Activated T-cell treated with anti-CD3 and anti-CD28 coated beads, Interleukin-2, amount 50 U/mL, for 4 hours (primary cell): ENCODE measurements at regions not wholly inside any gene's neighbourhood (a gene's known extent, or its start where the extent isn't known, plus 50 kb on each side); places are given as distances from the start of the nearest gene placed in this dataset.

Experiments used
- ATAC-seq, 2 donors: fragments of 200-7000 bp; cut with Tn5 transposase; one replicate each; pipeline ENCODE4 v1.10.0; 2021
- DNase-seq: peaks from one replicate; pipeline ENCODE4 v3.0.0-alpha.2; 2020
- H3K27me3 Mint-ChIP-seq: one replicate; pipeline ENCODE4 v1.8.0; 2021; ENCODE audit warnings: low read depth, mixed read lengths
- H3K36me3 Mint-ChIP-seq: one replicate; pipeline ENCODE4 v1.8.0; 2022; ENCODE audit warnings: mixed read lengths; ENCODE audit not compliant: insufficient read depth
- H3K4me1 Mint-ChIP-seq: one replicate; pipeline ENCODE4 v1.8.0; 2021; ENCODE audit warnings: low read depth, mixed read lengths
- H3K4me3 Mint-ChIP-seq: one replicate; pipeline ENCODE4 v1.8.0; 2021; ENCODE audit warnings: mild to moderate bottlenecking, moderate library complexity, mixed read lengths
- H3K9me3 Mint-ChIP-seq: one replicate; pipeline ENCODE4 v1.8.0; 2021; ENCODE audit warnings: mixed read lengths

GRCh38 chr20:39163993-39164392, 201.8 kb downstream of the DHX35 start:
- no peaks in the 10 kb centered on the region for H3K4me1 Mint-ChIP-seq
- H3K36me3 Mint-ChIP-seq = no peaks in the 10 kb centered on the region

GRCh38 chr20:39161900-39162299, 199.8 kb downstream of the DHX35 start:
- no peaks in the 10 kb centered on the region for H3K9me3 Mint-ChIP-seq
- DNase-seq (no peak), ATAC-seq (no peak)
- H3K4me3 Mint-ChIP-seq = no peak overlapping the region
- H3K27me3 Mint-ChIP-seq = peaks cover 10% of the 10 kb centered on the region
- no peaks in the 10 kb centered on the region for H3K4me1 Mint-ChIP-seq
- H3K36me3 Mint-ChIP-seq = no peaks in the 10 kb centered on the region

More at GRCh38 chr20:39163993-39164392, 201.8 kb downstream of the DHX35 start:
- H3K27me3 Mint-ChIP-seq = peaks cover 10% of the 10 kb centered on the region
- no peaks in the 10 kb centered on the region for H3K9me3 Mint-ChIP-seq
- no peak for DNase-seq
- no peak overlapping the region for H3K4me3 Mint-ChIP-seq
- no peak for ATAC-seq

- H3K4me1 Mint-ChIP-seq = no peaks in the 10 kb centered on the region
- H3K36me3 Mint-ChIP-seq = no peaks in the 10 kb centered on the region
- peaks cover 28% of the 10 kb centered on the region for H3K27me3 Mint-ChIP-seq
- ATAC-seq (no peak), DNase-seq (no peak)
- no peak overlapping the region for H3K4me3 Mint-ChIP-seq
- H3K9me3 Mint-ChIP-seq = no peaks in the 10 kb centered on the region
Measured at GRCh38 chr20:39155971-39156370, 193.8 kb downstream of the DHX35 start.

DNA sequence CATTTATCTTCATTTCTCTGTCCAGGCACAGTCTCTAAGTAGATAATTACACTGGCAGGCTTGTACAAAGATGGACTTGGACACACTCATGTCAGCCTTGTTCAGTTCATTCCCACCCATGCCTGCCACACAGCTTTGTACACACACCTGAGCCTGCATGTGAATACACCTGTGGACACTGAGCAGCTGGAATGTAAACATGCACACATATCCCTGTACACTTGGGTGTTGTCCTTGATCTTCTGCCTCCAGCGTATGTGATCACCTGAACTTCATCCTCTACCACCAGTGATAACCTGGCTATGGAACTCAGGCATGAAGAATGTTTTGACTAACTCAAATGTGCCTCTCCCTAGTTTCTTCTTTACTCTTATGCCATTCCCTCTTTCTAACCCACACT, 190.6 kb downstream of the DHX35 start:
- ATAC-seq = no peak
- H3K4me3 Mint-ChIP-seq = no peak overlapping the region

GRCh38 chr20:39152126-39152525, 190.0 kb downstream of the DHX35 start:
- H3K4me3 Mint-ChIP-seq = no peak overlapping the region
- DNase-seq = no peak
- ATAC-seq = no peak
- peaks cover 21% of the 10 kb centered on the region for H3K27me3 Mint-ChIP-seq
- no peaks in the 10 kb centered on the region for H3K4me1 Mint-ChIP-seq
- no peaks in the 10 kb centered on the region for H3K36me3 Mint-ChIP-seq
- H3K9me3 Mint-ChIP-seq = no peaks in the 10 kb centered on the region

More for the DNA sequence above, 190.6 kb downstream of the DHX35 start:
- Mint-ChIP-seq H3K27me3 (peaks cover 22% of the 10 kb centered on the region), H3K4me1 (no peaks in the 10 kb centered on the region), H3K36me3 (no peaks in the 10 kb centered on the region), H3K9me3 (no peaks in the 10 kb centered on the region)
- no peak for DNase-seq

DNA sequence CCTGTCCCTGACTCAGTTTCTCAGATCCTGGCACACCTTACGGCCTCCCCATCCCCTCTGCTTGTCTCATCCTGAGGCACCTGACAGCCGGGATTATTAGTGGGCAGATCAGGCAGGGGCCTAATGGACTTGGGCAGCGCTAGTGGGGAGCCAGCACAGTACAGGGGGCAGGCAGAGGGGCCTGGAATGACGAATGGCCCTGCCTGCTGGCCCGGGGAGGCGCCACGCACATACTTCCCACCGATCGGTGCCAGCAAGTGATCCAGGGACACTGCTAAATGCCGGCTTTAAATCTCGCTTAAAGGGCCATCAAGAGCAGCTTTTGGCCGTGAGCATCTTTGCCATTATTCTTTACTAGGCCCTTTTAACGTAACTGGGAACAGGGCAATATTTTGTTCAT, 188.4 kb downstream of the DHX35 start:
- Mint-ChIP-seq H3K4me3 (no peak overlapping the region), H3K36me3 (no peaks in the 10 kb centered on the region), H3K9me3 (no peaks in the 10 kb centered on the region), H3K4me1 (no peaks in the 10 kb centered on the region), H3K27me3 (peaks cover 10% of the 10 kb centered on the region)
- ATAC-seq (no peak), DNase-seq (no peak)

DNA sequence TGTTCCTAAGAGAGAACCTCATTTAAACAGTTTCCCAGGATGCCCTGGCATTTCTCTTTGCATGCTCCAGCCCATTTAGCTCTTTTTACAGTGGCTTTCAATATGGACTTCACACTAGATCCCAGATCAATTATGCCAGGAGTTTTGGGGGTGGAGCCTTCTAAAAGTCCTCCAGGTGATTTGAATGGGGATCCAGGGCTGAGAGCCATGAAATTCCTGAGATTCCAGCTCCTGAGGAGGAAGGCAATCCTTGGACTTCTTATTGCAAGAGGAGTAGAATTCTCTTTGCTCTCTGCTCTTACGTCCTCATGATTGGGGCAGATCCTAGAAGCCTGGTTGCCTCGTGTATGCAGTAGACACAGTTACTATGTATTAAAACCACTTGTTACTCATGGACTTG, 184.2 kb downstream of the DHX35 start:
- H3K4me3 Mint-ChIP-seq = no peak overlapping the region
- H3K4me1 Mint-ChIP-seq = no peaks in the 10 kb centered on the region
- H3K27me3 Mint-ChIP-seq = peaks cover 2% of the 10 kb centered on the region
- H3K36me3 Mint-ChIP-seq = no peaks in the 10 kb centered on the region
- H3K9me3 Mint-ChIP-seq = no peaks in the 10 kb centered on the region
- DNase-seq (no peak), ATAC-seq (no peak)

DNA sequence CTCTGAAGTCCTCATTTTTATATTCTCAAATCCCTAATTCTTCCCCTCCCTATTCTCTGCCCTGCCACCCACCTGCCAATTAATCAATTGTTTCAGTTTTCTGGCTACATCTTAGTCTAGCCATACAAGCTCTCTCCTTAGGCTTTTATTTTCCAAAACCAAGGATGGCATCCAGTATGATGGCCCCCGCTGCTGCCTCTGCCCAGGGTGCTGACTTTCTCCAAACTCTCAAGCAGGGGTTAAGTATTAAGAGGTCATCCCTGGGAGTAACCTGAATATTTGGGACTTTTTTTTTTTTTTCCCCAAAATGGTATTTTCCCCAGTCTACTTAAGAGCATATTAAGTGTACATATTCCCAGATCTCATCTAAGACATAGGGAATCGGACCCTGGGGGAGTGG, 183.8 kb downstream of the DHX35 start:
- ATAC-seq (no peak), DNase-seq (no peak)
- no peaks in the 10 kb centered on the region for H3K27me3 Mint-ChIP-seq
- H3K9me3 Mint-ChIP-seq = no peaks in the 10 kb centered on the region
- no peaks in the 10 kb centered on the region for H3K4me1 Mint-ChIP-seq
- no peaks in the 10 kb centered on the region for H3K36me3 Mint-ChIP-seq
- H3K4me3 Mint-ChIP-seq = no peak overlapping the region

DNA sequence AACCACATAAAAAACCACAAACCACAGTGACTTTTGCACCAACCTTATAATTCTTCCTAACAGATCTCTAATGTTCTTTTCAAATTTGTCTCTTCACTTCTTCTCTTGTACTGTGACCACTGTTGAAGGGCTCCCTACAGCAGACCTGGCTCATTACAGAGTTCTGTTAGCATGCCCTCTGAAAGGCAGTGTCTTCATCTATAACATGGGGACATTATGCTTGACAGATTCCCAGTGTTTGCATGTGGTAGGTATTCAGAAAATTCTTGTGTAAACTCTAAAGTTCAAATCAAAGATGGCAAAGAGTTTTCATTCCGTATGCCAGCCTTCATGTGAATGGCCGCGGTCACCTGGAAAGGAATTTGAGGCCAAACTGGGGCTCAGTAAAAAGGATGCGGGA, 182.6 kb downstream of the DHX35 start:
- Mint-ChIP-seq H3K4me1 (no peaks in the 10 kb centered on the region), H3K4me3 (no peak overlapping the region), H3K27me3 (peaks cover 3% of the 10 kb centered on the region), H3K36me3 (no peaks in the 10 kb centered on the region), H3K9me3 (no peaks in the 10 kb centered on the region)
- no peak for ATAC-seq
- no peak for DNase-seq

GRCh38 chr20:39142407-39143096, 180.4 kb downstream of the DHX35 start:
- Mint-ChIP-seq H3K4me3 (no peak overlapping the region), H3K36me3 (no peaks in the 10 kb centered on the region), H3K27me3 (peaks cover 4% of the 10 kb centered on the region), H3K4me1 (no peaks in the 10 kb centered on the region), H3K9me3 (no peaks in the 10 kb centered on the region)
- no peak for DNase-seq
- no peak for ATAC-seq

GRCh38 chr20:39137299-39137698, 175.2 kb downstream of the DHX35 start:
- H3K36me3 Mint-ChIP-seq = no peaks in the 10 kb centered on the region
- H3K27me3 Mint-ChIP-seq = peaks cover 4% of the 10 kb centered on the region
- H3K9me3 Mint-ChIP-seq = no peaks in the 10 kb centered on the region
- DNase-seq (no peak), ATAC-seq (no peak)
- H3K4me3 Mint-ChIP-seq = no peak overlapping the region
- no peaks in the 10 kb centered on the region for H3K4me1 Mint-ChIP-seq

DNA sequence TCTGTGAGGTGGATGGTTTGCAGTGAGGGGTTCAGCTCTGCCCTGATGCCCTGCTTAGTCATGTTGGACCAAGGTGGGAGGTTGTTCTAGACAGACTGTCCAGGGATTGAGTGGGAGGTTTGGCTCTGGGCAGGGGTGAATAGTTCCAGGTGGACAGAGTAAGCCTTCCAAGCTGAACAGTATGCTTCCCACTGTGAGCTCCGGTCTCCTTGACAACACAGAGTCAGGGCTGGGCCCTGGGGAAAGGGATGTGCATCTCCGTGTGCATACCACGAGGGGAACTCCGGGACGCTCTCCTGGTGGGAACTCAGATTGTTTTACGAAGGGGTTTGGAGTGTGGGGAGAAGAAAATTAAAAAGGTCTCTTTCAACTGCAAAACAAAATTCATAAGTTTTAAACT, 174.7 kb downstream of the DHX35 start:
- Mint-ChIP-seq H3K4me3 (no peak overlapping the region), H3K36me3 (no peaks in the 10 kb centered on the region), H3K9me3 (no peaks in the 10 kb centered on the region), H3K4me1 (no peaks in the 10 kb centered on the region), H3K27me3 (peaks cover 4% of the 10 kb centered on the region)
- ATAC-seq (no peak), DNase-seq (no peak)

DNA sequence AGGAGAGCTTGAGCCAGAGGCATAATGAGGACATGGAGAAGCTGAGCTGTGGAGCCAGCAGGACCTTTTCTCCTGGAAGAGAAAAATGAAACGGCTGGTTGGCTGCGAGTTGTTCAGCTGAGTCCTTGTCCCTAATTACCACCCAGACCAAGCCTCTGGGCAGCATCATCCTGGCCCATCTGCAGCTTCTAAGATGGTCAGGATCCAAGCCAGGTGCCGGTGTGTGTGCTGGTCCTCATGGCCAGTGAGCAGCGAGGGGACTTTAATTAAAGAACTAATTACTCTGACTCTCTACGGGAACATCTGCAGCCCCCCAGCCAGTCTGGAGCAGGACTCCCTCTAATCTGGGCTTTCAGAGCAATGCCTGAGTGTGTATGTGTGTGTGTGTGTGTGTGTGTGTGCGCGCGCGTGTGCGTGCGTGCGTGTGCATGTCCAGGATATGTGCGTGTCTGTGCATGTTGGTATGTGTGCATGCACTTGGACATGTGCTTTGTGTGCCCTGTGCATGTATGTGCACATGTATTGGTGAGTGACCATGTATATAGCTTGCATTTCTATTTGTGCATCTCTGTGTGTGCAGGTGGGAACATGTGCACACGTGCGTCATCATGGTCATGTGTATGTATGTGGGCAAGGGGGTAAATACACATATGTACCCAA, 173.9 kb downstream of the DHX35 start:
- DNase-seq (no peak), ATAC-seq (no peak)
- Mint-ChIP-seq H3K36me3 (no peaks in the 10 kb centered on the region), H3K9me3 (no peaks in the 10 kb centered on the region), H3K4me3 (no peak overlapping the region), H3K27me3 (peaks cover 4% of the 10 kb centered on the region), H3K4me1 (no peaks in the 10 kb centered on the region)

DNA sequence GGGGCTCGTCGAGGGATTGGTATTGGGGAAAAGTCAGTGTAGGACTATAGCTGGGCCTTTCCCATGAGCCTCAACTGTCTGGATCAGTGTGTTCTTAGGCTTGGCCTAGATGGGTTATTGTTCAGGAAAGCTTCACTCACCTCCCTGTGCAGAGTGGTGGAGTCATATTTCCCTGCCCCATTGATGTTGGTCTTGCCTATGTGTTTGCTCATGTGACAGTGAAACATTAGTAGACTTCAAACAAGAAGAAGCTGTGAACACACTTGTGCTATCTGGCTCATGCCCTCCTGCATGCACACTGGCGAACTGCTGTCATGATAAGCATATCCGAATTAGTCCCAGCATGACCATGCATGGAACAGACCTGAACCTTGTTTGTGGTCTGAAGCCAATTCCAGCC, 171.1 kb downstream of the DHX35 start:
- no peaks in the 10 kb centered on the region for H3K27me3 Mint-ChIP-seq
- ATAC-seq = no peak
- H3K36me3 Mint-ChIP-seq = no peaks in the 10 kb centered on the region
- no peaks in the 10 kb centered on the region for H3K9me3 Mint-ChIP-seq
- H3K4me1 Mint-ChIP-seq = no peaks in the 10 kb centered on the region
- no peak overlapping the region for H3K4me3 Mint-ChIP-seq
- no peak for DNase-seq

DNA sequence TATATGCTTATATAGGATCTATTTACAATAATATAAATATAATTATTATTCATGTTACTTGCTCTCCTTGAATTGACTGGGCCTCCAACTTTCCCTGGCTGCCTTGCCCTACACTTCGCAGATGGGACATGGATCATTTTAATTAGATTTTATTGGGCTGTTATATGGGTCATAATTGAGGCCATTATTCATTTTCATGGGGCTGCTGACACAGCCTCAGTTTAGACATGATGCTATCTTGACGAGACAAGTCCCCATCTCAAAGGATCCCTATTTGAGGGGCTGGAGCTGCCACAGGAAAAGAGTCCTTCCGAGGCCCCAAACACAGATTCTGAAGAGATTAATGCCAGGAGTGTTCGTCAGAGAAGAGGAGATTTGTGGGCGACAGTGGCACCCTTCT, 170.4 kb downstream of the DHX35 start:
- no peak overlapping the region for H3K4me3 Mint-ChIP-seq
- H3K36me3 Mint-ChIP-seq = no peaks in the 10 kb centered on the region
- no peaks in the 10 kb centered on the region for H3K27me3 Mint-ChIP-seq
- no peak for ATAC-seq
- DNase-seq = no peak
- H3K9me3 Mint-ChIP-seq = no peaks in the 10 kb centered on the region
- H3K4me1 Mint-ChIP-seq = no peaks in the 10 kb centered on the region
